ENCODE measurements at regions not wholly inside any gene's neighbourhood (a gene's known extent, or its start where the extent isn't known, plus 50 kb on each side); places are given as distances from the start of the nearest gene placed in this dataset.
A peak's percentile ranks its signal among the peaks of the same experiment; 100 is the strongest.

- Mint-ChIP-seq H3K4me3 (no peak overlapping the region), H3K36me3 (peaks cover 2% of the 10 kb centered on the region; the same call in 1 of the 2 replicates), H3K9me3 (peaks cover 5% of the 10 kb centered on the region), H3K27ac (peak overlapping the region; percentile 59; the same call in 1 of the 2 replicates), H3K4me1 (peaks cover 50% of the 10 kb centered on the region), H3K27me3 (ENCODE audit: low read depth) (no peaks in the 10 kb centered on the region)
- ChIA-PET CTCF (no interaction called here), POLR2A (no interaction called here)
- no peak for ATAC-seq
- no peak for DNase-seq (ENCODE audit: low spot score)
- TF ChIP-seq NFYB (CRISPR knock-in tag; conservative IDR thresholded peaks at IDR 0.05; ENCODE audit: low read depth): no peak
- 0 out of 2 replicates have a peak, but pooled peaks have one; percentile 15 for TF ChIP-seq USF2 (CRISPR knock-in tag; IDR thresholded peaks at IDR 0.05)
- no peak for TF ChIP-seq ATF6 (CRISPR knock-in tag; IDR thresholded peaks at IDR 0.05)
Observed at GRCh38 chr1:239805851-239806772, 285.6 kb upstream of the FMN2 start.

DNA sequence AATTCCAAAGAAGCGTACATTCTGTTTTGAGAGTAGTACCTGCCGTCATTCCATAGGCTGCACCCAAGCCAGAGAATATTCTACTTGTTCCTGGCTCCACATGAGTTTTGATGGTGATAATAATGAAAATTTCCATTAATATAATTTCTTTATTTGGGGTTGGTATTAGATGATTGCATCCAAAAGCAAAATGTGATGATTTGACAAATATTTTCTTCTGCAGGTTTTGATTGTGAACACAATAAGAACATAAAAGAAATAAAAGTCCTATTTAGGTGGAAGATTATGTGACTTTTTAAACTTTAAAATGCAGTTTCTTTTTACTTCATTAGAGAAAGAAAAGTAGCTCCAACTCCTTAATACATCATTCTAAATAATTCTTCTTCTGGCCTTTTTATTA, 284.8 kb upstream of the FMN2 start:
- Mint-ChIP-seq H3K9me3 (peaks cover 5% of the 10 kb centered on the region), H3K4me3 (no peak overlapping the region), H3K4me1 (peaks cover 58% of the 10 kb centered on the region), H3K27me3 (ENCODE audit: low read depth) (no peaks in the 10 kb centered on the region), H3K27ac (no peak overlapping the region), H3K36me3 (peaks cover 2% of the 10 kb centered on the region; the same call in 1 of the 2 replicates)
- DNase-seq (ENCODE audit: low spot score) (no peak), ATAC-seq (no peak)
- CTCF ChIA-PET: no interaction called here
- POLR2A ChIA-PET: no interaction called here
- no peak for TF ChIP-seq NR3C1 (CRISPR knock-in tag; conservative IDR thresholded peaks at IDR 0.05; ENCODE audit: low read depth)
- no peak for TF ChIP-seq FOXP1 (CRISPR knock-in tag; IDR thresholded peaks at IDR 0.05; ENCODE audit: borderline replicate concordance)
- TF ChIP-seq FOXK1 (CRISPR knock-in tag; IDR thresholded peaks at IDR 0.05): no peak
- TF ChIP-seq IRF1 (CRISPR knock-in tag; IDR thresholded peaks at IDR 0.05): no peak
- TF ChIP-seq CREM (CRISPR knock-in tag; IDR thresholded peaks at IDR 0.05): no peak
- TF ChIP-seq TCF7 (CRISPR knock-in tag; IDR thresholded peaks at IDR 0.05; ENCODE audit: low read depth): no peak
- no peak for TF ChIP-seq KAT7 (CRISPR knock-in tag; IDR thresholded peaks at IDR 0.05; ENCODE audit: borderline replicate concordance)
- no peak for TF ChIP-seq ZNF232 (CRISPR knock-in tag; IDR thresholded peaks at IDR 0.05)
- no peak for TF ChIP-seq GTF2I (CRISPR knock-in tag; conservative IDR thresholded peaks at IDR 0.05)
- TF ChIP-seq ZNF416 (CRISPR knock-in tag; IDR thresholded peaks at IDR 0.05): no peak
- no peak for TF ChIP-seq CREB1 (CRISPR knock-in tag; IDR thresholded peaks at IDR 0.05)
- no peak for TF ChIP-seq NR1H2 (CRISPR knock-in tag; IDR thresholded peaks at IDR 0.05)
- TF ChIP-seq ZNF671 (CRISPR knock-in tag; IDR thresholded peaks at IDR 0.05): no peak
- TF ChIP-seq NFYB (CRISPR knock-in tag; conservative IDR thresholded peaks at IDR 0.05; ENCODE audit: low read depth): no peak
- TF ChIP-seq HMGA2 (CRISPR knock-in tag; IDR thresholded peaks at IDR 0.05): no peak
- TF ChIP-seq, protein P1, sequence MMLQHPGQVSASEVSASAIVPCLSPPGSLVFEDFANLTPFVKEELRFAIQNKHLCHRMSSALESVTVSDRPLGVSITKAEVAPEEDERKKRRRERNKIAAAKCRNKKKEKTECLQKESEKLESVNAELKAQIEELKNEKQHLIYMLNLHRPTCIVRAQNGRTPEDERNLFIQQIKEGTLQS (CRISPR knock-in tag; conservative IDR thresholded peaks at IDR 0.05): no peak
- TF ChIP-seq E2F4 (CRISPR knock-in tag; IDR thresholded peaks at IDR 0.05; ENCODE audit: borderline replicate concordance, low read depth): no peak
- no peak for TF ChIP-seq PRRX2 (CRISPR knock-in tag; IDR thresholded peaks at IDR 0.05)
- no peak for TF ChIP-seq GRHL2 (CRISPR knock-in tag; IDR thresholded peaks at IDR 0.05; ENCODE audit: insufficient replicate concordance, severe bottlenecking)

Measured in WTC11 (cell line).